Keratinocyte (primary cell): ENCODE measurements at regions not wholly inside any gene's neighbourhood (a gene's known extent, or its start where the extent isn't known, plus 50 kb on each side); places are given as distances from the start of the nearest gene placed in this dataset.

Source experiments
- EZH2 ChIP-seq: IDR thresholded peaks from one replicate; pipeline ENCODE4 v1.6.1; 2012; ENCODE audit warnings: inconsistent platforms, mild to moderate bottlenecking, low read length, moderate library complexity
- TF ChIP-seq, protein P1 (sequence below), 3 experiments: IDR thresholded peaks in 1 of 3; conservative IDR thresholded peaks in 1 of 3; optimal IDR thresholded peaks in 1 of 3; 2 replicates in 2 of 3; 3 replicates in 1 of 3; pipeline versions ENCODE3 to v1.5.1; 2011; ENCODE audit warnings: low read length in 3 of 3, mild to moderate bottlenecking in 3 of 3, moderate library complexity in 2 of 3, control low read depth in 1 of 3, inconsistent platforms in 1 of 3; ENCODE audit not compliant: insufficient read depth in 2 of 3; ENCODE audit errors: extremely low read depth in 1 of 3

DNA sequence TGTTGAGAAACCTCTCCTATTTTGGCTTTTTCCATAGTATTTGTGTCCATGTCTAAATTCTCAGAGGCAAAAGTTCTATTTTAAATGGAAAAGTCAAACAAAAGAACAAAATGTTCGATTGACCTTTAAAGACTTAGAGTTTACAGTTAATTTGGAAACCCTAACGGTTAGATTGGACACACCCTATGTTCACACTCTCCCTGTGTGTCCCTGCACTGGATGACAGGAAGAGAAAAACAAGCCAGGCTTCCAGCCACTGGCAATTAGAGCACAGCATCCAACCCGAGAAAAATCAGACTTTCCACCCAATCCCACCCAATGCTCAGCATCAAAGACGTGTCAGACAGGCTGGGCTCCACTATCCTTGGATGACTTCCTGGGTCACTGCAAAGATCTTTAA is 241.3 kb downstream of the TBXT start:
- TF ChIP-seq, protein P1, sequence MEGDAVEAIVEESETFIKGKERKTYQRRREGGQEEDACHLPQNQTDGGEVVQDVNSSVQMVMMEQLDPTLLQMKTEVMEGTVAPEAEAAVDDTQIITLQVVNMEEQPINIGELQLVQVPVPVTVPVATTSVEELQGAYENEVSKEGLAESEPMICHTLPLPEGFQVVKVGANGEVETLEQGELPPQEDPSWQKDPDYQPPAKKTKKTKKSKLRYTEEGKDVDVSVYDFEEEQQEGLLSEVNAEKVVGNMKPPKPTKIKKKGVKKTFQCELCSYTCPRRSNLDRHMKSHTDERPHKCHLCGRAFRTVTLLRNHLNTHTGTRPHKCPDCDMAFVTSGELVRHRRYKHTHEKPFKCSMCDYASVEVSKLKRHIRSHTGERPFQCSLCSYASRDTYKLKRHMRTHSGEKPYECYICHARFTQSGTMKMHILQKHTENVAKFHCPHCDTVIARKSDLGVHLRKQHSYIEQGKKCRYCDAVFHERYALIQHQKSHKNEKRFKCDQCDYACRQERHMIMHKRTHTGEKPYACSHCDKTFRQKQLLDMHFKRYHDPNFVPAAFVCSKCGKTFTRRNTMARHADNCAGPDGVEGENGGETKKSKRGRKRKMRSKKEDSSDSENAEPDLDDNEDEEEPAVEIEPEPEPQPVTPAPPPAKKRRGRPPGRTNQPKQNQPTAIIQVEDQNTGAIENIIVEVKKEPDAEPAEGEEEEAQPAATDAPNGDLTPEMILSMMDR (optimal IDR thresholded peaks at IDR 0.05 in 1 of 3, IDR thresholded peaks at IDR 0.05 in 1 of 3, conservative IDR thresholded peaks at IDR 0.05 in 1 of 3; ENCODE audit: extremely low read depth in 1 of 3, insufficient read depth in 2 of 3, low read length in 3 of 3): no peak
- TF ChIP-seq EZH2: no peak
